ENCODE measurements at regions not wholly inside any gene's neighbourhood (a gene's known extent, or its start where the extent isn't known, plus 50 kb on each side); places are given as distances from the start of the nearest gene placed in this dataset.

DNA sequence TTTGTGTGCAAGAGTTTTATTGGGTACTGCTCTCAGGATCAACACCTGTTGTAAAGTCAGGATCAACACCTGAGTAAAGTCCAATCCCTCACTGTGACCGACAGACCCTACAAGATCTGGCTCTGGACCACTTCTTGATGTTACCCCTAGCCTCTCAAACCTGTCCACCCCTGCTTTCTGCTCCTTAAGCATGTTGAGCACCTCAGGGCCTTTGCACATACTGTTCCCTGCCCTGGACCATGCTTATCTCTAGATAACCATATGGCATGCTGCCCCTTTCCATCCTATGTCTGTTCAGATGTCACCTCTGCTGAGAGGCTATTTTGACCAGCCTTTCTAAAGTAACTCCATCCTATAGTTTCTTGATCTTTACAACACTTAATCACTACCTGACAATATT, 269.6 kb downstream of the SMARCA2 start:
- in situ Hi-C loops (cut with HindIII; ENCODE audit: low pct_ligation_motif_present, low sequenced_read_pairs): no loop called here
- no peaks in the 10 kb centered on the region for H3K27me3 ChIP-seq (replicated peaks)
- no peak for DNase-seq
- no peaks in the 10 kb centered on the region for H3K36me3 ChIP-seq (replicated peaks)
- no peak overlapping the region for H3K27ac ChIP-seq
- H3K4me3 ChIP-seq (ENCODE audit: low read depth, low read length): no peak overlapping the region
- no peak for TF ChIP-seq CTCF (IDR thresholded peaks at IDR 0.05; ENCODE audit: low read depth, low read length, missing control alignments)

GRCh38 chr9:2285416-2286332, 270.5 kb downstream of the SMARCA2 start:
- in situ Hi-C loops (cut with HindIII; ENCODE audit: low pct_ligation_motif_present, low sequenced_read_pairs): no loop called here
- no peak for TF ChIP-seq CTCF (IDR thresholded peaks at IDR 0.05; ENCODE audit: low read depth, low read length, missing control alignments)
- Histone ChIP-seq H3K27me3 (replicated peaks) (no peaks in the 10 kb centered on the region), H3K4me3 (ENCODE audit: low read depth, low read length) (no peak overlapping the region), H3K36me3 (replicated peaks) (no peaks in the 10 kb centered on the region), H3K27ac (no peak overlapping the region)
- DNase-seq: no peak

GRCh38 chr9:2286333-2286705, 271.2 kb downstream of the SMARCA2 start:
- in situ Hi-C loops (cut with HindIII; ENCODE audit: low pct_ligation_motif_present, low sequenced_read_pairs): no loop called here
- DNase-seq: no peak
- no peak overlapping the region for H3K27ac ChIP-seq

DNA sequence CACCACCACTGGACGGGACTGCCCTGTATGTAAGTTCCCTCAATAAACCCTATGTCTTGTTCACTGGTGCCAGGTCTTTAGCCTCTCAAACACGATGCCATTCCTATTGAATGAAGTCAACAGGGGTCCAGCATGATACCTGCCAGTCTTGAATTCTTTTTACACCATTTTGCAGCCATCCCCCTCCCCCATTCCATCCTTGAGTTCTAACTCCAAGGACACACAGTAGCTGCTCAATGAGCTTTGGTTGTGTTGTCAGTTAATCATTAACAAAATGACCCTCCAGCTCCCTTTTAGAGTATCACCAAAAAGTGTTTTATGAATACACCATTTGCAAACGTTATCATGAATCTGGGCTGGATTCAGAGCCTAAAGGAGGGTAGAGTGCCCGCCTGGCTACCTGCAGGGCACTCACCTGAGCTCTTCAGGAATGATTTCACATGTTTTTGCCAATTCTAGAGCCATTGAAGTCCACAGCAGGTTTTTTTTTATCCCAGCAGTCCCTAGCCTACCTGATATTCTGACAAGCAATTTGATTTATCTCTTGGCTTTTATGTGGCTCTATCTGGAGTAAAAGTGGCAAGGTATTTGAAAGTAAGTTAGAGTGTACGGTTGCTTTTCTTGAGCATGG, 271.8 kb downstream of the SMARCA2 start:
- no peak overlapping the region for H3K27ac ChIP-seq
- TF ChIP-seq CTCF (IDR thresholded peaks at IDR 0.05; ENCODE audit: low read depth, low read length, missing control alignments): no peak
- no peak overlapping the region for H3K4me3 ChIP-seq (ENCODE audit: low read depth, low read length)
- no peak for DNase-seq
- in situ Hi-C loops (cut with HindIII; ENCODE audit: low pct_ligation_motif_present, low sequenced_read_pairs): no loop called here
- H3K27me3 ChIP-seq (replicated peaks): no peaks in the 10 kb centered on the region
- no peaks in the 10 kb centered on the region for H3K36me3 ChIP-seq (replicated peaks)

More at GRCh38 chr9:2286333-2286705, 271.2 kb downstream of the SMARCA2 start:
- no peaks in the 10 kb centered on the region for H3K36me3 ChIP-seq (replicated peaks)
- H3K27me3 ChIP-seq (replicated peaks): no peaks in the 10 kb centered on the region
- no peak for TF ChIP-seq CTCF (IDR thresholded peaks at IDR 0.05; ENCODE audit: low read depth, low read length, missing control alignments)
- no peak overlapping the region for H3K4me3 ChIP-seq (ENCODE audit: low read depth, low read length)

DNA sequence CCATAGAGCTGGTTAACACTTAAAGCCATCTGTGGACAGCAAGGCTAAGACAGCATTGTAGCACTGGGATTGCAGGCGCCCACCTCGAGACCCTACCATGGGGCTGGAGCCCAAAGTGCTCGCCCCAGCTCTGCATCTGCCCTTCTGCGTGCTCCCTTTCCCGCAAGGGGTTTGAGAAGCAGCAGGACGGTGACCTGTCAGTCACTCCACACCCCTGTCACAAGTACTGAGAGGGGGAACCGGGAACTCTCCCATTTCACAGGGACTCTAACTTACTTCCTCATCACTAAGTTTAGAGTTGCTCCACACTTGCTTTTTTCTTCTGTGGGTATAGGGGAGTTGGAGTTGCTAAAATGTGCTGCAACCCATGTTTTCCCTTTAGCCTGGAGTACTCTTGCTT, 273.2 kb downstream of the SMARCA2 start:
- no peaks in the 10 kb centered on the region for H3K27me3 ChIP-seq (replicated peaks)
- no peak for TF ChIP-seq CTCF (IDR thresholded peaks at IDR 0.05; ENCODE audit: low read depth, low read length, missing control alignments)
- no peaks in the 10 kb centered on the region for H3K36me3 ChIP-seq (replicated peaks)
- in situ Hi-C loops (cut with HindIII; ENCODE audit: low pct_ligation_motif_present, low sequenced_read_pairs): no loop called here
- H3K27ac ChIP-seq: no peak overlapping the region
- DNase-seq: no peak
- H3K4me3 ChIP-seq (ENCODE audit: low read depth, low read length): no peak overlapping the region

All from brain microvascular endothelial cell (primary cell).